ENCODE measurements at regions not wholly inside any gene's neighbourhood (a gene's known extent, or its start where the extent isn't known, plus 50 kb on each side); places are given as distances from the start of the nearest gene placed in this dataset.

- ChIA-PET POLR2A (ENCODE audit: low non-redundant PET) (no interaction called here), CTCF (no interaction called here)
- Histone ChIP-seq H3K36me3 (ENCODE audit: insufficient read depth, low read length, poor library complexity, severe bottlenecking) (no peaks in the 10 kb centered on the region), H3K27me3 (replicated peaks; ENCODE audit: insufficient read depth, low read depth, low read length, poor library complexity) (no peaks in the 10 kb centered on the region), H3K4me1 (ENCODE audit: insufficient read depth, low read length, poor library complexity, severe bottlenecking) (no peaks in the 10 kb centered on the region), H3K9me3 (ENCODE audit: low read depth, low read length, poor library complexity, severe bottlenecking) (no peaks in the 10 kb centered on the region), H3K4me3 (ENCODE audit: low read depth, low read length, poor library complexity, severe bottlenecking) (no peak overlapping the region), H3K27ac (ENCODE audit: low read depth, low read length, poor library complexity, severe bottlenecking) (no peak overlapping the region)
- DNase-seq (ENCODE audit: low spot score) = no peak
- no peak for TF ChIP-seq CTCF (conservative IDR thresholded peaks at IDR 0.05; ENCODE audit: low read depth, low read length)
- TF ChIP-seq EZH2 (IDR thresholded peaks at IDR 0.05; ENCODE audit: borderline replicate concordance, low read depth, low read length, poor library complexity, severe bottlenecking) = no peak
- intact Hi-C loops (cut with micrococcal nuclease; ENCODE audit: unreplicated experiment) = no loop called here
- BruUV-seq (replicated peaks) = no TSS peak
Observed at GRCh38 chr3:162718697-162719096, 1222.1 kb downstream of the OTOL1 start.

DNA sequence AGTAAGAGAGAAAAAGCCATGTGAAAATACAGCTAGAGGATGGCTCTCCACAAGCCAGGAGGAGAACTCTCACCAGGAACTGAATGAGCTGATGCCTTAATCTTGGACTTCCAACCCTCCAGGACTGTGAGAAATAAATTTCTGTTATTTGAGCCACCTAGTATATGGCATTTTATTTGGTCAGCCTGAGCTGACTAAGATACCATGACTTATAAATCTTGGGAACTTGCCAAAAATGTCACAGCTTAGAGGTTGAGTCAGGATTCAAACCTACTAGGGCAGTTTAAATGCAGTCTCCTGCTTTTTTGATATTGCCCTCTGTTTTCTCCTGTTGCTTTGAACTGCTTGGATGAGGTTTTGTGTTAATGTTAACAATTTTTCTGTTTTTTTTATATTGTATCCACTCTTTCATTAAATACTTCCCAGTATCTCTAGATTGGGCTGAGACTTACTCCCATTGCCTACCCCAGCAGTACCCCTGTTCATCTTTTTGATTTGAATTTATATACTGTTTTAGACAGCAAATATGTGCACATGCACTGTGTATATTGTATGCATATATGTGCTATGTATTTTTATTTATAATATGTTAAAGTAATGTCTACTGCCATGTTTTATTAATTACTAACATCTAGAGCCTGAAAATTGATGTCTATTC lies 1223.2 kb downstream of the OTOL1 start:
- peak; percentile 55 for DNase-seq (ENCODE audit: low spot score)
- ChIA-PET POLR2A (ENCODE audit: low non-redundant PET) (no interaction called here), CTCF (no interaction called here)
- no peak for TF ChIP-seq CTCF (conservative IDR thresholded peaks at IDR 0.05; ENCODE audit: low read depth, low read length)
- TF ChIP-seq EZH2 (IDR thresholded peaks at IDR 0.05; ENCODE audit: borderline replicate concordance, low read depth, low read length, poor library complexity, severe bottlenecking) = no peak
- intact Hi-C loops (cut with micrococcal nuclease; ENCODE audit: unreplicated experiment) = no loop called here
- Histone ChIP-seq H3K4me3 (ENCODE audit: low read depth, low read length, poor library complexity, severe bottlenecking) (no peak overlapping the region), H3K27me3 (replicated peaks; ENCODE audit: insufficient read depth, low read depth, low read length, poor library complexity) (no peaks in the 10 kb centered on the region), H3K9me3 (ENCODE audit: low read depth, low read length, poor library complexity, severe bottlenecking) (no peaks in the 10 kb centered on the region), H3K4me1 (ENCODE audit: insufficient read depth, low read length, poor library complexity, severe bottlenecking) (no peaks in the 10 kb centered on the region), H3K36me3 (ENCODE audit: insufficient read depth, low read length, poor library complexity, severe bottlenecking) (no peaks in the 10 kb centered on the region), H3K27ac (ENCODE audit: low read depth, low read length, poor library complexity, severe bottlenecking) (no peak overlapping the region)
- BruUV-seq (replicated peaks) = no TSS peak

GRCh38 chr3:162721736-162722135 lies 1225.1 kb downstream of the OTOL1 start:
- ChIA-PET POLR2A (ENCODE audit: low non-redundant PET) (no interaction called here), CTCF (no interaction called here)
- Histone ChIP-seq H3K4me1 (ENCODE audit: insufficient read depth, low read length, poor library complexity, severe bottlenecking) (no peaks in the 10 kb centered on the region), H3K4me3 (ENCODE audit: low read depth, low read length, poor library complexity, severe bottlenecking) (no peak overlapping the region), H3K27me3 (replicated peaks; ENCODE audit: insufficient read depth, low read depth, low read length, poor library complexity) (no peaks in the 10 kb centered on the region), H3K27ac (ENCODE audit: low read depth, low read length, poor library complexity, severe bottlenecking) (no peak overlapping the region), H3K9me3 (ENCODE audit: low read depth, low read length, poor library complexity, severe bottlenecking) (no peaks in the 10 kb centered on the region), H3K36me3 (ENCODE audit: insufficient read depth, low read length, poor library complexity, severe bottlenecking) (no peaks in the 10 kb centered on the region)
- no peak for DNase-seq (ENCODE audit: low spot score)
- no TSS peak for BruUV-seq (replicated peaks)
- TF ChIP-seq CTCF (conservative IDR thresholded peaks at IDR 0.05; ENCODE audit: low read depth, low read length) = no peak
- TF ChIP-seq EZH2 (IDR thresholded peaks at IDR 0.05; ENCODE audit: borderline replicate concordance, low read depth, low read length, poor library complexity, severe bottlenecking) = no peak
- intact Hi-C loops (cut with micrococcal nuclease; ENCODE audit: unreplicated experiment) = no loop called here

Data from A673 (cell line).